Activated CD8-positive, alpha-beta memory T cell treated with anti-CD3 and anti-CD28 coated beads for 48 hours (primary cell): ENCODE measurements at regions not wholly inside any gene's neighbourhood (a gene's known extent, or its start where the extent isn't known, plus 50 kb on each side); places are given as distances from the start of the nearest gene placed in this dataset.

Experiments
- DNase-seq, 3 experiments: peaks; one replicate each; pipeline ENCODE4 v3.0.0-alpha.2; 2020; ENCODE audit warnings: low read depth in 2 of 3, low spot score in 2 of 3

DNA sequence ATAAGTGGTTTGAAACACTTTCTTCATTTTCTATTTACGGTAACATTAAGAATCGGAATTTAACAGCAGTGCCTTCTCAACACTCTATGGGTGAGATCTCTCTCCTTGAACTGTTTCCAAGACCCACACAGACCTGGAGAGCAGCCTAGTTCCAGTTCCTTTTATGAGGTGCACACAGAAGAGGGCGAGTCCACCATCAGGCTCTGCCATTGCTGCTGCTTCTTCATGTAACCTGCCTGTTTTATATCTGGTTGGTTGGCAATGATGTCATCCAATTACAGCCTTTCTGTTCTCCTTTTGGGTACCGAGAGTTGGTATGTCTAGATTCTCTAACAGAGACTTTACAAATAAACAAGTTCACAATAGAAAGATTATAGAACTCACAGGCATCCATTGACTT lies 225.7 kb downstream of the UTP18 start:
- DNase-seq, result no peak

DNA sequence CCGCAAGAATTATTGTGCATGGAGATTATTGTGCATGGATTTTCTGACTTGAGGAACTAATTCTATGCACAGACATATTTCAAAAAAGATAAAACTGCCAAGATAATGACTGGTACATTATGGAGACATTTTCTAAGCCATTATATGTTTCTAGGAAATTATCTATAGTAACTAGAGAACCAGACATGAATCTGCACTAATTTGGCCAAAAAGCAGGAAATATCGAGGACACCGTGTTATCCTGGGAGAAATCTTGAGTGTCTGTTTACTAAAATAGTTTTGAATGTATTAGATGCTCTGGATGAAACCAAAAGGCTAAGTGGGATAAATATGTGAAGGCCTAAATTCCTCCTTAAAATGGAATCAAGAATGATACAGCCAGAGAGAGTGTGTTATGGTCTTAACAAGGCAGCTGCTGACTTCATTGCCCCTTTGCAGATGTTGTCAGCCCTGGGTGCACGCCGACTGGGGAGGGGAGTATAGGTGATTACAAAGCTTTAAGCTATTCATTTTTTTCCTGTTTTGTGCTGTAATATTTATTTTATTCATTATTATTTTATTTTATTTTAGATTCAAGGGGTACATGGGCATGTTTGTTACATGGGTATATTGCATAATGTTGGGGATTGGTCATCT lies 226.7 kb downstream of the UTP18 start:
- no peak for DNase-seq

DNA sequence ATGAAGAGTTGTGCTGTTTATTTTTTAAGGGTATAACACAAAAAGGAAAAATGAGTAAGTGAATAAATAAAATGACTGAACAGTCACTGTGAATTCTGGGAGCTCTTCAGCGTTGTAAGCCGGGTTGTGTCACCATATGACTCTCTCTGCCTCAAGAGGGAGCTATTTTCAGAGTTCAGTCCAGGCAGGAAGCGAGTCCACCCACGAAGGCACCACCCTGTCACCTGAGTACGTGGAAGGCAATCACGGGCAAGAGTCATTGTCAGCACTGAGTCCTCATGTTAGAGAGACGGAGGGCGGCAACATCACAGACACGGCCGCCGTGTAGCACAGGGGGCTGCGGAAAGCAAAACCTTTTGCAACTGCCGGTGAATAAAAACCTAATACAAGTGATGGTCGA lies 227.6 kb downstream of the UTP18 start:
- peak in 1 of 3 experiments; percentile 3 for DNase-seq

- no peak for DNase-seq
These were observed 231.1 kb downstream of the UTP18 start for GRCh38 chr17:51491416-51491815.

- no peak for DNase-seq
These were observed 232.9 kb downstream of the UTP18 start for GRCh38 chr17:51493206-51493605.

GRCh38 chr17:51496378-51496777 lies 236.0 kb downstream of the UTP18 start:
- DNase-seq, result no peak

DNA sequence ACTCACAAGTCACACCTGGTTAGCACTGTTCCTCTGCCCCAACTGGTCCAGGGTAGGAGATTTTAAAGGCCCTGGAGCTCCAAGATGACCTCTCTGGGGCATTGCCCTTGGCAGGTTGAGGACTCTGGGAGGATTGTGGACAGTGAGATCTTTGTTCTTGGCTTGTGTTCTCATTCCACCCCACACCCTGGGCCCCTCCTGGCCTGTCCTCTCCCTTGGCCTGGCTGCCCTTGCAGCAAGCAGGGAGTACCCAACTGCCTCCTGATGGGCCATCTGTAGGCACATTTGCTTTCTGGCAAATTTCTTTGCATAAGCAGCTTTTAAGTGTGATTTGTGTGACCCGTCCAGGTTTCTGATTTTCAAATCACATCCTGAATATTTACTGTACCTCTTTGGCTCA lies 239.6 kb downstream of the UTP18 start:
- no peak for DNase-seq

- DNase-seq, result no peak
These were observed 240.1 kb downstream of the UTP18 start for GRCh38 chr17:51500454-51500853.

DNA sequence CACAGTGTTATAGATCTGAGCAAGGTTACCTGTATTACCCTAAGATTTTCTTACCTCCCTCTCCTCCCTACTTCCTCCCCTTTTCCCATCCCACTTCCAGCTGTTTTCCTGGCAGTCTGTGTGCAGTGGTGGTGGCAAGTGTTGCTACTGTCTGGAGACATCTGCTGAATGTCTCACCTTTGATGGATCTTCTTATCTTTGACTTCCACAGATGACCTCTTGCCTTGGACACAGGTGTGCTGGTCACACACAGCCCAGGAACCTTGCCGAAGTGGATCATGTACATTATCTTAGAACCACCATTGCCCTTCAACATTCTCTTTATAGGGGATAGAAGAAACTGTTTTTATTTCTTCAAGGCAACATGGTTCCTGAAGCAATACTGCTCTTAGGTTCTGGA lies 245.1 kb downstream of the UTP18 start:
- no peak for DNase-seq

GRCh38 chr17:51507444-51507843 lies 247.1 kb downstream of the UTP18 start:
- DNase-seq, result no peak

- no peak for DNase-seq
These were observed 247.7 kb downstream of the UTP18 start for GRCh38 chr17:51508048-51508447.

DNA sequence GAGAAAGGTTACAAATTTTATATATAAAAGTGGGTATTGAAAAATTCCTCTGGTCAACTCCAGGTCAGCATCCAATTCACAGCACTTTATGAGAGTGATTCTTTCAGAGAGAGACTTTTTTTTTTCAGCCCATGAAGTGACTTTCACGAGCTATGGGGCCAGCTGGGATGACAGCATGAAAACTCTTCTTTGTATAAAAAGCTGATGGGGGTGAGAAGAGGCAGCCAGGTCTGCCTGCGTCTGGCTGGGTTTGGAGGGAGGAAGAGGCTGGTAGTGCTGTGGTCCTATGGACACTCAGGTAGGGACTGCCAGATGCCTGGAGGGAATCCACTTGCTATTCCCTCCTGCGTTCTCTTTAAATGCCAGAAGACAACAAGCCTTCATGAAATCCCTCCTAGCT lies 250.6 kb downstream of the UTP18 start:
- no peak for DNase-seq

GRCh38 chr17:51512220-51512907 lies 252.0 kb downstream of the UTP18 start:
- no peak for DNase-seq

DNA sequence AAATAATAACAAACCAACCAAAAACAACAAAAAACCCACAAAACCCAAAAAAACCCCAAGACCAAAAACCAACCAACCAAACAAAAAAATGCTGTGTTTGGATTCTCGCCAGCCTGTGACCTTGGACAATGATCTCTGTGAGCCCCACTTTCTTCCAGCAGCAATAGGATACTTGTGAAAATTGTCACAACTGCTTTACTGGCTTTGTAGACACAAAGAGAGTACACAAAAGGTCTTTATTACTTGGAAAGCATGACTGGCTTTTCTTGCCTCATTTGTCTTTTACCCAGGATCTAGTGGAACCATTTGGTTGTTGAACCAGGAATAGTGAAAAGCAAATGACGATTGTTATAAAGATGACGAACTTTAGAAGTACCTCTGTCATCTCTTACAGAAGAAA lies 256.6 kb downstream of the UTP18 start:
- no peak for DNase-seq

GRCh38 chr17:51524524-51524923 lies 264.2 kb downstream of the UTP18 start:
- DNase-seq, result no peak

GRCh38 chr17:51526507-51526906 lies 266.2 kb downstream of the UTP18 start:
- no peak for DNase-seq

GRCh38 chr17:51527225-51527982 lies 267.1 kb downstream of the UTP18 start:
- no peak for DNase-seq

DNA sequence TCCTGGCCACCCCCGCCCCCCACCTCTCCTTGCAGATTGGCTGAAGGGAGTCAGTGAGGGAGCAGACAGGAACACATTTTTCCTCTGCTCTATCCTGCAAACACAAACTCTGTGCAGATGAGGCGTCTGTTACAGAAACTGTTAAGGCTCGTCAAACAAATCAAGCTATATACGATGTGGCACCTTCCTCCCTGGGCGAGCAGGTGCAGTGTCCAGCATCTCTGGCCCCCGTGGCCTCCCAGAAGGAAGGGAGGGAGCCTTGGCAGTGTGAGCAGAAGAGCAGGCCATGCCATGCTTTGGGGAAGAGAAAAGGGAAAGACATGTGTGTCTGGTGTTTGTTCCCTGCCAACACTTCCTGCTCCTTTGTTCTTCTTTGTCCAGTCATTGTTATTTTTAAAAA lies 267.8 kb downstream of the UTP18 start:
- no peak for DNase-seq

DNA sequence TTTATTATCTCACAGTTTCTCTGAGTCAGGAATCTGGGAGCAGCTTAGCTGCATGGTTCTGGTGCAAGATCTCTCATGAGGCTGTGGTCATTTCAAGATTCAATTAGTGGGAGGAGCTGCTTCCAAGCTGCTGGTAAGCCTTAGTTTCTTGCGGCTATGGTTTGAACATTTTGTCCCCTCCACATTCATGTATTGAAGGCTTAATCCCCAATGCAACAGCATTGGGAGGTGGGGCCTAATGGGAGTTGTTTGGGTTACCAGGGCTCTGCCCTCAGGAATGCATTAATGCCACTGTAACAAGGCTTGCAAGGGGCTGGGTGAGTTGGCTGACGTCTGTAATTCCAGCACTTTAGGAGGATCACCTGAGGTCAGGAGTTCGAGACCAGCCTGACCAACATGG lies 272.9 kb downstream of the UTP18 start:
- no peak for DNase-seq

- no peak for DNase-seq
These were observed 273.5 kb downstream of the UTP18 start for GRCh38 chr17:51533821-51534220.

DNA sequence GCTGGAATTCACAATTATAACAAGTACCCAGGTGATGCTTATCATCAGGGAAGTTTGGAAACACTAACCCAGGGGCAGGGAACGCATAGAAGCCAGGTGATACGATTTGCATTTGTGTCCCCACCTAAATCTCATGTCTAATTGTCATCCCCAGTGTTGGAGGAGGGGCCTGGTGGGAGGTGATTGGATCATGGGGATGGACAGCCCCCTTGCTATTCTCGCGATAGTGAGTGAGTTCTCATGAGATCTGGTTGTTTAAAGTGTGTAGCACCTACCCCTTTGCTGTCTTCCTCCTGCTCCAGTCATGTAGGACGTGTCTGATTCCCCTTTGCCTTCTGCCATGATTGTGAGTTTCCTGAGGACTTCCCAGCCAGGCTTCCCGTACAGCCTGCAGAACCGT lies 276.3 kb downstream of the UTP18 start:
- DNase-seq, result no peak

DNA sequence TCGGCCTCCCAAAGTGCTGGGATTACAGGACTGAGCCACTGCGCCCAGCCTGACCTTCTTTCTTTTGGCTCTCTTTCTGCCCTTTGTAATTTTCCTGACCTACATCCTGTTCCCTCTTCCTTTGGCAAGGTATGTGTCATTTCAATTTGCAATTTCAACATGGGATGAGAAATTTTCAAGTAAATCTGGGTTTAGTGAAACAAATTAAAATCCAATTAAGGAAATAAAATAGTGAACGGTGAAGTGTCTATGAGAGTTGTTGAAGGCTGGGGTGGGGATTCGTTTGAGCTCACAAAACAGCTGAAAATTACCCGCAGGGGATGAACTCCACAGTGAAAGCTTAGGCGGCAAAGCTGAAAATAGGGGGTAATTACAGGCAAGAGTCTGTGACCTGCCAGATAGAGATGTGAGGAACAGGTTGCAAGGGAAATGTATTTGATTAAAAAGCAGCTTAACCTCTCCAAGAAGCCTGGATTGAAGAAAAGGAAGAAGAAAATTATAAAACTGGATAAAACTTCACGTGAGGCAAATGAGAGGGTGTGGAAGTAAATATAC lies 277.7 kb downstream of the UTP18 start:
- no peak for DNase-seq
